ENCODE measurements at regions not wholly inside any gene's neighbourhood (a gene's known extent, or its start where the extent isn't known, plus 50 kb on each side); places are given as distances from the start of the nearest gene placed in this dataset.
"Not testable (repeated sequence)": the region's sequence is repeated elsewhere in the genome, so short reads cannot be mapped to it uniquely, and the experiment has no call there.

DNA sequence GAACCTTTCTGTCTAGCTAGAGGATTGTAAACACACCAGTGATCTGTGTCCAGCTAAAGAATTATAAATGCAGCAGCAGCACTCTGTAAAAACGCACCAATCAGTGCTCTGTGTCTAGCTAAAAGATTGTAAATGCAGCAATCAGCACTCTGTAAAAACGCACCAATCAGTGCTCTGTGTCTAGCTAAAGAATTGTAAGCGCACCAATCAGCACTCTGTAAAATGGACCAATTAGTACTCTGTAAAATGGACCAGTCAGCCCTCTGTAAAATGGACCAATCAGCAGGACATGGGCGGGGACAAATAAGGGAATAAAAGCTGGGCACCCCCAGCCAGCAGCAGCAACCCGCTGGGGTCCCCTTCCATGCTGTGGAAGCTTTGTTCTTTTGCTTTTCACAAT is 204.1 kb upstream of the UBL3 start:
- not testable (repeated sequence) for DNase-seq

DNA sequence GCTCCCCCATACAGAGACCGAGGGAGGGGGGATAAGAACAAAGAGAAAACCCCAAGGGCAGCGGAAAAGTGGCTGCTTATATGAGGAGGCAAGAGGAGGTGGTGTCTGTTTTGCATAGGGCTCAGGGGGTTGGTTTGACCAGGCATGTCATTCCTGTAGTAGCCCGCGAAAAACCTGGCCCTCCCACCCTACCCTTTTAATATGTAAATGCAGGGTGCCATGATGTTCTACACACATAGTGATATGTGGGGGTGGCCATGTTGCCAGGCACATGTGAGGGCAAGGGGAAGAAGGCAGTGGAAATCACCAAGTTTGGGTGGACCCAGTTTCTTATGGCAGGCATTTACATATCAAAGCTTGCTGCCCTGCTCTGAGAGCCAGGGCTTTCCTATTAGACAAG is 203.5 kb upstream of the UBL3 start:
- no peak for DNase-seq

DNA sequence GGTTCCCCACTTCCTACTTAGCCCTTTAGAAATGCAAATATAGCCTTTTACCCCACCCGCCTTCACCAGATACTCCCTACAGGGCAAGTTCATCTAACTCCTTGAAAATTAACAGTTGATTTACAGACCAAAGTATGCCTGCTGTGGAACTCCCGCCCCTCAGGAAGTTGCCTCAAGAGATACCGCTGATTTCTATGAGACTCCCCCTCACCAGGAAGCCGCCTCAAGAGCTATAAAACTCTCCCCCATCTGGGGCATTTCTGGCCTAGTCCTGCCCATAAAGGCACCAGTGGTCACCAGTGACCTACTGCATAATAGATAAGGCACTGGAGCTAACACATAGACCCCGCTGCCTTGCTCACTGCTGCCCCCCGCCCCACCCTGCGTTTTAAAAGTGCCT is 201.7 kb upstream of the UBL3 start:
- no peak for DNase-seq

GRCh38 chr13:30051531-30052060 is 201.2 kb upstream of the UBL3 start:
- DNase-seq = no peak

DNA sequence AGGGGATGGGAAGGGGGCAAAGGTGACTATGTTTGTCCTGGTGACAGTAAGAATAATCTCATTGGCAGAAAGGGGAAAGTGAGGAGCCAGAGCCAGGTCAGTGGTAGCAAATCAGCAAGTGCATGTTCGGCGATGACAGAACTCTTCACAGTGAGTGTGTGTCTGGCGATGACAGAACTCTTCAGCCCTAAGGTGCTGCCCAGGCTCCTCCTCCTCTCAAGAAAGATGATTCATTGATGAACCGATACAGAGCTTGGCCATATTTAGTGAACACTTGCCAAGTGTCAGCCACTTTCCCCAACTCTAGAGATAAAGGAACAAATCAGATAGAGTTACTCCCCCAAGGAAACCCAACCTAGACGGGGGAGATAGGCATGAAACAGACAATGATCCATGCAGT is 199.3 kb upstream of the UBL3 start:
- DNase-seq = no peak

GRCh38 chr13:30047154-30047874 is 196.9 kb upstream of the UBL3 start:
- no peak for DNase-seq

- DNase-seq = no peak
Measured at GRCh38 chr13:30045916-30046704, 195.7 kb upstream of the UBL3 start.

GRCh38 chr13:30044932-30045331 is 194.5 kb upstream of the UBL3 start:
- DNase-seq = no peak

DNA sequence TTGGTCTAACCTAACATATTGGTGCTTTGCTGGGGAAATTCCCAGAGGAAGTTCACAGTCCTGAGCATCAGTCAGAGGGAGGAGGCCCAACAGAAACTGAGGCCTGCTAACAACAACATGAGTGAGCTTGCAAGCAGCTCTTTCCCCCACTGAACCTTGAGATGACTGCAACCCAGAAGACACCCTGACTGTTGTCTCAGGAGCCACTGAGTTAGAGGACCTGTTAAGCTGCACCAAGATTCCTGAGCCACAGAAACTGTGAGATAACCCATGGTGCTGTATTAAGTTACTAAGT is 193.2 kb upstream of the UBL3 start:
- no peak for DNase-seq

DNA sequence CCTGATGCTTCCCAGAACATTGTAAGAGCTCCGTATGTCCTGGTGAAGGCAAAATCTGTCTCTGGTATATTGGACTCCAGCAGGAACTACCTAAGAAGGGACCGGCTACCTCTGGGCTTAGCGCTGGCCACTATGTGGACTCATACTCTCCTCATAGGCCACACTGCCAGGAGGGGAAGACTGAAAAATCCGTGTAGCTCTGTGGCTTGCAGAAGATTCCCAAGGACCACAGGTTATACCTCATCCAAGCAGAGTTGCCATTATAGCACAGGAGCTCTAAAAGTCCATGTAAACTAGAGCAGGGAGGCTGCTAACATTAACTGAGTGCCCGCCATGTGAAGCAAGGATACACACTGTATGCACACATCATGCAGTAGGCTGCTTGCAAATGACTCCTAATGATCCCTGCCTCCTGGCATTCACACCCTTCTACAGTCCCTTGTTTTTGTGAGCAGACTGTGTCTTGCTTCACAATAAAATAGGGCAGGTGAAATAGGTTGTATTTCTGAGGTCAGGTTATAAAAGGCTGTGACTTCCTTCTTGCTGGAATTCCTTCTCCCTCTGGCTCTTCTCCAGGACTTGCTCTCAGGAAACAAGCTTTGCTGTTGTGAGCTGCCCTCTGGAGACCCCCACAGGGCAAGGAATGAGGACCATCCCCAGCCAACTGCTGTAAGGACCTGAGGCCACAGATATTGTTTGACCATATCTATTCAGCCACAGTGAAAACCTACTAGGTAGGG is 192.6 kb upstream of the UBL3 start:
- no peak for DNase-seq

DNA sequence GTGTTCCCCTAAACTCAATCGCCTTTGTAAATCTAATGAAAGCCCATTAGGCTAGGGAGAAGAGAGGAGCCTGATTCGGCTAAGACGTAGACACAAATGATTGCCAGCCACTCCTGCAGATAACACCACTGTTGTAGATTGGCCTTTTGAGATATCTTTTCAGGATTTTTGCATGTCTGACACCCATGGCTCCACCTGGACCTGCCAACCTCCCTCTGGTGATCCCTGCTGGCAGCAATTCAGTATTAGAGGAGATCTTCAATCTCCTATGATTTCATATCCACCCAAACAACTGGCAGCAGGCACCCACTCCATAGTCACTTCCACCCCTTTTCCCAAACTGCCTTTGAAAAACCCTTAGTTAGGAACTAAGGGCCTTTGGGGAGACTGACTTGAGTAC is 191.9 kb upstream of the UBL3 start:
- DNase-seq = no peak

DNA sequence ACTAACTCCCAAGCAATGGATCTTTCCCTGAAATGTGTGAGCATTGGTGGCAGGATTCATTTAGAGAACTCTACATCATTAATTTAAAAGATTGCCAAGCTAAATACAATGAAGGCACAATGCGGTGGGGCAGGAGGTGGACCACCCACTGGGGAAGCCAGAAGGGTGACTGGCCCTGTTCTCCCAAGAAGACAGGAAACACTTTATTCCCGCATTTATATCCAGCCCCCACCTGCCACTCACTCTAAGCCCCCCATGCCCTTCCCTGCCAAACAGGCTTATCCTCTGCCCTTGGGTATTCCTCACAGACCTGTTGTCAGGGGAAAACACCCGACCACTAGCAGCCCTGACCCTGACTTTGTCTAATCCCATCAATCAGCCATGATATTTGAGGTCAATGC is 189.1 kb upstream of the UBL3 start:
- DNase-seq = no peak

- no peak for DNase-seq
Measured at GRCh38 chr13:30038884-30039283, 188.5 kb upstream of the UBL3 start.

DNA sequence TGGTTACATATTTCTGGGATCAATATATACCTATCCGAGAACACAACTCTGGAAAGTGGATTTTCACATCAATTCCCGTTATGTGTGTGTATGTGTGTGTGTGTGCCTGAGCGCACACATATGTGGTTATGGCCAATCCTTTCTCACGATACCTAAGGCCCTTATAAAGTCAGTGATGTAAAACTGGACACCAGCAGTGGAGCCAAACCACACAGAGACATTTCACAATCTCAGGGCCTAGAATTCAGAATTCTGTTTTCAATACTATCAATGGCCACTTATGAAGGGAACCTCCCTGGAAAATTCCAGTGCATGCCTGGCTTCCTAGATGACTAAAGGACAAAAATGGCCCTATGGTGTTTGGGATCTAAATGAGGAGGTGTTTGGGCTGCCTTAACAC is 187.3 kb upstream of the UBL3 start:
- DNase-seq = no peak

DNA sequence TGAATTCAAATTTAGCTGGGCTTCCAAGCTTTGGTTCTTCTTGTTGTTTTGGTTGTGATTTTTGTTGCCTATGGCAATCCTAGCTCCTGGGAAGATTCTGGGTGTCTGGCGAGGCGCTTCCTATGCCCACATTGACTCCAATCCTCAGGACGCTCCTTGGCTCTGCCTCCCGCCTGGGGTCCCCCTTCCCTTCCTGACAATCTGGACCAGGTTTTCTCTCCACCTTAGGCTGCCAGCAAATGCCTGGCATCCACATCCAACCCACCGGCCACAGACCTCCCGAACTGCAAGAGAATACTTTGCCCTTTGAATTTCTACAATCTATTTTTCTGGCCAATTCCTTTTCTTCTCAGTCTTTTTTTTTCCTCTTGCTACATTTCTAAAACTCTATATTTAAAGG is 186.9 kb upstream of the UBL3 start:
- no peak for DNase-seq

- no peak for DNase-seq
Measured at GRCh38 chr13:30034458-30034795, 184.0 kb upstream of the UBL3 start.

GRCh38 chr13:30033681-30034457 is 183.5 kb upstream of the UBL3 start:
- DNase-seq = no peak

- DNase-seq = no peak
Measured at GRCh38 chr13:30032263-30032662, 181.8 kb upstream of the UBL3 start.

- no peak for DNase-seq
Measured at GRCh38 chr13:30031488-30031887, 181.1 kb upstream of the UBL3 start.

- no peak for DNase-seq
Measured at GRCh38 chr13:30030141-30030750, 179.8 kb upstream of the UBL3 start.

GRCh38 chr13:30027569-30028455 is 177.4 kb upstream of the UBL3 start:
- DNase-seq = no peak

DNA sequence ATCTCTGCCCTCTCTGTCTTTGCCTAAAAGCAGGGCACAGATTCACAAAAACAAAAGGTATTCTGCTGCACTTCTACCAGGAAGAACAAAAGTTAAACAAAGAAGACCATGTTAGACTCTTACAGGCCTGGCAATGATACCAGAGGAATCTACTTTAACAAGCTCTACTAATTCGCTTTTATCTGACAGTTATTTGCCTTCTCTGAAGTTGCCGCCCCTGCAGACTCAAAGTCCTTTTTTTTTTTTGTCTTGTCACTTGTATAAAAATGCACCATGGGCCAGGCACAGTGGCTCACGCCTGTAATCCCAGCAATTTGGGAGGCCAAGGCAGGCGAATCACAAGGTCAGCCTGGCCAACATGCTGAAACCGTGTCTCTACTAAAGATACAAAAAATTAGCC is 176.5 kb upstream of the UBL3 start:
- no peak for DNase-seq
